ENCODE measurements at regions not wholly inside any gene's neighbourhood (a gene's known extent, or its start where the extent isn't known, plus 50 kb on each side); places are given as distances from the start of the nearest gene placed in this dataset.

DNA sequence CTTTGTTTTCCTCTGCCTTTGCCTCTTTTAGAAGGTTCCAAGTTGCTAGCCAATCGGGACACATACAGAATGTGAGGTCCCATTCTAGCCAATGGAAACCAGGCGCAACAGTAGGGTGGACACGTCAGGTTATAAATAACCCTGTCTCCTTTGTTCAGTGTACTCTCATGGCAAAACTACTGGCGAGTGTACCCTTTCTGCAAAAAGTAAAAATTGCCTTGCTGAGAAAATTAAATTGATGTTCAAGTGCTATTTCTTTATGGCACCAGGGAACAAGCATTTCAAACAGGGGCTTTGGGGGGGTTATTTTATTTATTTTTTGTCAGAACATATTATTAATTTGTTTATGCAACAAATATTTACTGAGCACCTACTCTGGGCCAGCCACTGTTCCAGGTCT, 123.6 kb upstream of the SRSF6 start:
- ChIA-PET POLR2A (no interaction called here), CTCF (ENCODE audit: low intra/inter-chr PET ratio, low total read pairs) (no interaction called here)
- H3K9me3 ChIP-seq (ENCODE audit: low read length) = peaks cover 20% of the 10 kb centered on the region
- no peaks in the 10 kb centered on the region for H3K36me3 ChIP-seq (replicated peaks in 1 of 2; ENCODE audit: control insufficient read depth in 1 of 2, insufficient read depth in 2 of 2, low read length in 2 of 2)
- H4K20me1 ChIP-seq (ENCODE audit: insufficient read depth, low read length) = no peaks in the 10 kb centered on the region
- intact Hi-C loops (cut with micrococcal nuclease; ENCODE audit: unreplicated experiment) (no loop called here), in situ Hi-C loops (cut with HindIII; ENCODE audit: extremely low pct_ligation_motif_present, low pct_unique_long_range_greater_than_20kb) (no loop called here)
- ATAC-seq (no peak), FAIRE-seq (no peak), DNase-seq (ENCODE audit: low spot score) (no peak)
- BruUV-seq (replicated peaks) = no TSS peak
- no peak overlapping the region for H3K4me2 ChIP-seq (ENCODE audit: low read depth, low read length)
- H3K79me2 ChIP-seq (ENCODE audit: insufficient read depth, low read length) = no peaks in the 10 kb centered on the region
- no peaks in the 10 kb centered on the region for H3K4me1 ChIP-seq (ENCODE audit: insufficient read depth, low read length)
- H3K27ac ChIP-seq (ENCODE audit: extremely low read length, insufficient read depth, low read length) = no peak overlapping the region
- H3K27me3 ChIP-seq (ENCODE audit: control insufficient read depth in 1 of 2, insufficient read depth in 2 of 2, low read length in 2 of 2) = peaks cover 0 to 2% of the 10 kb centered on the region in 2 experiments; a peak in 2 of 5 replicates
- no peak overlapping the region for H2AFZ ChIP-seq (ENCODE audit: low read length)
- WGBS (ENCODE audit: low lambda C conversion rate) = 9% methylated on average over 4 of the region's 4 CpGs
- no peak overlapping the region for H3K4me3 ChIP-seq (replicated peaks in 1 of 3; ENCODE audit: insufficient read depth in 1 of 3, low read depth in 2 of 3, low read length in 3 of 3)
- TF ChIP-seq NFYB (CRISPR knock-in tag; IDR thresholded peaks at IDR 0.05) (no peak), SNAPC2 (CRISPR knock-in tag; IDR thresholded peaks at IDR 0.05) (no peak), ZNF562 (CRISPR knock-in tag; IDR thresholded peaks at IDR 0.05; ENCODE audit: borderline replicate concordance) (peak; percentile 68; the same call in 1 of the 2 replicates)
- H3K9ac ChIP-seq (ENCODE audit: insufficient read depth, low read depth, low read length) = no peak overlapping the region

DNA sequence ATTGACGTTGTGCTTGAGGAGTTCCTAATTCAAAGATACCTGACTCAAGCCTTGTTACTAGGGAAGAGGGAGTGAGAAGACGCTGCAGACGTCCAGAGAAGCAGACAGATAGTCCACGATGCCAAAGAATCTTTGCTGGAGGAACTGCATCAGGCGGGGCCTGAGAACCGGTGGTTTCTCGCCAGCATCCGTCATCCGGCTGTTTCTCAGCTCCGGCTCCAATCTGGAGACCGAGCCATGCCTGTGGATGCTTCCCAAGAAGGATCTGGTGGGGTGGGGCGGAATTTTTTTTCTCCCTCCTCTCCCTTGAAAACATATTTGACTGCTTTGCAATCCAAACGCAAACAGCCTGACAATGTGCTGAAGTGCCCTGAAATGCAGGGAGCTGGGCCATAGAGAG, 125.8 kb upstream of the SRSF6 start:
- Histone ChIP-seq H3K4me1 (ENCODE audit: insufficient read depth, low read length) (no peaks in the 10 kb centered on the region), H3K4me3 (replicated peaks in 1 of 3; ENCODE audit: insufficient read depth in 1 of 3, low read depth in 2 of 3, low read length in 3 of 3) (no peak overlapping the region), H3K79me2 (ENCODE audit: insufficient read depth, low read length) (no peaks in the 10 kb centered on the region), H3K27me3 (ENCODE audit: control insufficient read depth in 1 of 2, insufficient read depth in 2 of 2, low read length in 2 of 2) (peaks cover 0 to 2% of the 10 kb centered on the region in 2 experiments; a peak in 2 of 5 replicates), H2AFZ (ENCODE audit: low read length) (no peak overlapping the region), H3K9me3 (ENCODE audit: low read length) (peaks cover 20% of the 10 kb centered on the region), H3K4me2 (ENCODE audit: low read depth, low read length) (no peak overlapping the region), H4K20me1 (ENCODE audit: insufficient read depth, low read length) (no peaks in the 10 kb centered on the region), H3K9ac (ENCODE audit: insufficient read depth, low read depth, low read length) (no peak overlapping the region), H3K27ac (ENCODE audit: extremely low read length, insufficient read depth, low read length) (no peak overlapping the region), H3K36me3 (replicated peaks in 1 of 2; ENCODE audit: control insufficient read depth in 1 of 2, insufficient read depth in 2 of 2, low read length in 2 of 2) (no peaks in the 10 kb centered on the region)
- ATAC-seq (no peak), FAIRE-seq (no peak), DNase-seq (ENCODE audit: low spot score) (no peak)
- intact Hi-C loops (cut with micrococcal nuclease; ENCODE audit: unreplicated experiment) = no loop called here
- TF ChIP-seq BRCA1 (CRISPR knock-in tag; IDR thresholded peaks at IDR 0.05) = no peak
- TF ChIP-seq, protein P1, sequence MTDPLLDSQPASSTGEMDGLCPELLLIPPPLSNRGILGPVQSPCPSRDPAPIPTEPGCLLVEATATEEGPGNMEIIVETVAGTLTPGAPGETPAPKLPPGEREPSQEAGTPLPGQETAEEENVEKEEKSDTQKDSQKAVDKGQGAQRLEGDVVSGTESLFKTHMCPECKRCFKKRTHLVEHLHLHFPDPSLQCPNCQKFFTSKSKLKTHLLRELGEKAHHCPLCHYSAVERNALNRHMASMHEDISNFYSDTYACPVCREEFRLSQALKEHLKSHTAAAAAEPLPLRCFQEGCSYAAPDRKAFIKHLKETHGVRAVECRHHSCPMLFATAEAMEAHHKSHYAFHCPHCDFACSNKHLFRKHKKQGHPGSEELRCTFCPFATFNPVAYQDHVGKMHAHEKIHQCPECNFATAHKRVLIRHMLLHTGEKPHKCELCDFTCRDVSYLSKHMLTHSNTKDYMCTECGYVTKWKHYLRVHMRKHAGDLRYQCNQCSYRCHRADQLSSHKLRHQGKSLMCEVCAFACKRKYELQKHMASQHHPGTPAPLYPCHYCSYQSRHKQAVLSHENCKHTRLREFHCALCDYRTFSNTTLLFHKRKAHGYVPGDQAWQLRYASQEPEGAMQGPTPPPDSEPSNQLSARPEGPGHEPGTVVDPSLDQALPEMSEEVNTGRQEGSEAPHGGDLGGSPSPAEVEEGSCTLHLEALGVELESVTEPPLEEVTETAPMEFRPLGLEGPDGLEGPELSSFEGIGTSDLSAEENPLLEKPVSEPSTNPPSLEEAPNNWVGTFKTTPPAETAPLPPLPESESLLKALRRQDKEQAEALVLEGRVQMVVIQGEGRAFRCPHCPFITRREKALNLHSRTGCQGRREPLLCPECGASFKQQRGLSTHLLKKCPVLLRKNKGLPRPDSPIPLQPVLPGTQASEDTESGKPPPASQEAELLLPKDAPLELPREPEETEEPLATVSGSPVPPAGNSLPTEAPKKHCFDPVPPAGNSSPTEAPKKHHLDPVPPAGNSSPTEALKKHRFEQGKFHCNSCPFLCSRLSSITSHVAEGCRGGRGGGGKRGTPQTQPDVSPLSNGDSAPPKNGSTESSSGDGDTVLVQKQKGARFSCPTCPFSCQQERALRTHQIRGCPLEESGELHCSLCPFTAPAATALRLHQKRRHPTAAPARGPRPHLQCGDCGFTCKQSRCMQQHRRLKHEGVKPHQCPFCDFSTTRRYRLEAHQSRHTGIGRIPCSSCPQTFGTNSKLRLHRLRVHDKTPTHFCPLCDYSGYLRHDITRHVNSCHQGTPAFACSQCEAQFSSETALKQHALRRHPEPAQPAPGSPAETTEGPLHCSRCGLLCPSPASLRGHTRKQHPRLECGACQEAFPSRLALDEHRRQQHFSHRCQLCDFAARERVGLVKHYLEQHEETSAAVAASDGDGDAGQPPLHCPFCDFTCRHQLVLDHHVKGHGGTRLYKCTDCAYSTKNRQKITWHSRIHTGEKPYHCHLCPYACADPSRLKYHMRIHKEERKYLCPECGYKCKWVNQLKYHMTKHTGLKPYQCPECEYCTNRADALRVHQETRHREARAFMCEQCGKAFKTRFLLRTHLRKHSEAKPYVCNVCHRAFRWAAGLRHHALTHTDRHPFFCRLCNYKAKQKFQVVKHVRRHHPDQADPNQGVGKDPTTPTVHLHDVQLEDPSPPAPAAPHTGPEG (CRISPR knock-in tag; IDR thresholded peaks at IDR 0.05) = no peak
- no peak for TF ChIP-seq ZNF282 (IDR thresholded peaks at IDR 0.05; ENCODE audit: partially characterized antibody)
- TF ChIP-seq, protein P2, sequence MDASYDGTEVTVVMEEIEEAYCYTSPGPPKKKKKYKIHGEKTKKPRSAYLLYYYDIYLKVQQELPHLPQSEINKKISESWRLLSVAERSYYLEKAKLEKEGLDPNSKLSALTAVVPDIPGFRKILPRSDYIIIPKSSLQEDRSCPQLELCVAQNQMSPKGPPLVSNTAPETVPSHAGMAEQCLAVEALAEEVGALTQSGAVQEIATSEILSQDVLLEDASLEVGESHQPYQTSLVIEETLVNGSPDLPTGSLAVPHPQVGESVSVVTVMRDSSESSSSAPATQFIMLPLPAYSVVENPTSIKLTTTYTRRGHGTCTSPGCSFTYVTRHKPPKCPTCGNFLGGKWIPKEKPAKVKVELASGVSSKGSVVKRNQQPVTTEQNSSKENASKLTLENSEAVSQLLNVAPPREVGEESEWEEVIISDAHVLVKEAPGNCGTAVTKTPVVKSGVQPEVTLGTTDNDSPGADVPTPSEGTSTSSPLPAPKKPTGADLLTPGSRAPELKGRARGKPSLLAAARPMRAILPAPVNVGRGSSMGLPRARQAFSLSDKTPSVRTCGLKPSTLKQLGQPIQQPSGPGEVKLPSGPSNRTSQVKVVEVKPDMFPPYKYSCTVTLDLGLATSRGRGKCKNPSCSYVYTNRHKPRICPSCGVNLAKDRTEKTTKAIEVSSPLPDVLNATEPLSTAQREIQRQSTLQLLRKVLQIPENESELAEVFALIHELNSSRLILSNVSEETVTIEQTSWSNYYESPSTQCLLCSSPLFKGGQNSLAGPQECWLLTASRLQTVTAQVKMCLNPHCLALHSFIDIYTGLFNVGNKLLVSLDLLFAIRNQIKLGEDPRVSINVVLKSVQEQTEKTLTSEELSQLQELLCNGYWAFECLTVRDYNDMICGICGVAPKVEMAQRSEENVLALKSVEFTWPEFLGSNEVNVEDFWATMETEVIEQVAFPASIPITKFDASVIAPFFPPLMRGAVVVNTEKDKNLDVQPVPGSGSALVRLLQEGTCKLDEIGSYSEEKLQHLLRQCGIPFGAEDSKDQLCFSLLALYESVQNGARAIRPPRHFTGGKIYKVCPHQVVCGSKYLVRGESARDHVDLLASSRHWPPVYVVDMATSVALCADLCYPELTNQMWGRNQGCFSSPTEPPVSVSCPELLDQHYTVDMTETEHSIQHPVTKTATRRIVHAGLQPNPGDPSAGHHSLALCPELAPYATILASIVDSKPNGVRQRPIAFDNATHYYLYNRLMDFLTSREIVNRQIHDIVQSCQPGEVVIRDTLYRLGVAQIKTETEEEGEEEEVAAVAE (CRISPR knock-in tag; IDR thresholded peaks at IDR 0.05; ENCODE audit: borderline replicate concordance) = no peak
- TF ChIP-seq DPF2 (CRISPR knock-in tag; IDR thresholded peaks at IDR 0.05; ENCODE audit: borderline replicate concordance, low read depth) = no peak
- no peak for TF ChIP-seq ZNF124 (CRISPR knock-in tag; IDR thresholded peaks at IDR 0.05)
- WGBS (ENCODE audit: low lambda C conversion rate) = 11% methylated on average over 13 of the region's 13 CpGs
- no TSS peak for BruUV-seq (replicated peaks)
- ChIA-PET CTCF (ENCODE audit: low intra/inter-chr PET ratio, low total read pairs) (no interaction called here), POLR2A (no interaction called here)
- in situ Hi-C loops (cut with HindIII; ENCODE audit: extremely low pct_ligation_motif_present, low pct_unique_long_range_greater_than_20kb) = no loop called here

All from HepG2 (cell line).